ENCODE measurements at regions not wholly inside any gene's neighbourhood (a gene's known extent, or its start where the extent isn't known, plus 50 kb on each side); places are given as distances from the start of the nearest gene placed in this dataset.

GRCh38 chr11:32331792-32332191 is 103.5 kb downstream of the WT1 start:
- no peak for TF ChIP-seq CTCF (IDR thresholded peaks at IDR 0.05; ENCODE audit: unreplicated experiment)
- H3K27ac Mint-ChIP-seq (ENCODE audit: unreplicated experiment): no peak overlapping the region
- H3K4me3 Mint-ChIP-seq (ENCODE audit: unreplicated experiment): no peak overlapping the region
- H3K9me3 Mint-ChIP-seq (ENCODE audit: unreplicated experiment): no peaks in the 10 kb centered on the region
- H3K36me3 Mint-ChIP-seq (ENCODE audit: low read depth, unreplicated experiment): no peaks in the 10 kb centered on the region
- no peak for DNase-seq (ENCODE audit: low spot score)
- peaks cover 8% of the 10 kb centered on the region for H3K27me3 Mint-ChIP-seq (ENCODE audit: unreplicated experiment)
- no peaks in the 10 kb centered on the region for H3K4me1 Mint-ChIP-seq (ENCODE audit: unreplicated experiment)

DNA sequence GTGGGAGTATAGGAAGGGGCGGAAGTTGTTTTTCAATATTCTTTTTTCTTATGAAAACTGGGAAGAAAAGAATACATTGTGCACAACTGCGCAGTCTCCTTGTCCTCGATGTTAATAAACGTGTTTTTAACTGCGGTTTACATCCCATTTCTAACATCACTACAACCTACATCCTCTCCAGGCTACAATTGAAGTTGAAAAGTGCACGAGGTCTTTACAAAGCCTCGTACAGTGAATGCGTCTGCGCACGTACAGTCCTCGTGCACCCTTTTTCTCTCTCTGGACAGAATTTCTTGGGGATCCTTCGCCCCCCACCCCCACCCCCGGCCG is 102.4 kb downstream of the WT1 start:
- DNase-seq (ENCODE audit: low spot score): no peak
- Mint-ChIP-seq H3K9me3 (ENCODE audit: unreplicated experiment) (no peaks in the 10 kb centered on the region), H3K27ac (ENCODE audit: unreplicated experiment) (no peak overlapping the region), H3K36me3 (ENCODE audit: low read depth, unreplicated experiment) (no peaks in the 10 kb centered on the region), H3K27me3 (ENCODE audit: unreplicated experiment) (peaks cover 7% of the 10 kb centered on the region), H3K4me1 (ENCODE audit: unreplicated experiment) (no peaks in the 10 kb centered on the region), H3K4me3 (ENCODE audit: unreplicated experiment) (no peak overlapping the region)
- no peak for TF ChIP-seq CTCF (IDR thresholded peaks at IDR 0.05; ENCODE audit: unreplicated experiment)

DNA sequence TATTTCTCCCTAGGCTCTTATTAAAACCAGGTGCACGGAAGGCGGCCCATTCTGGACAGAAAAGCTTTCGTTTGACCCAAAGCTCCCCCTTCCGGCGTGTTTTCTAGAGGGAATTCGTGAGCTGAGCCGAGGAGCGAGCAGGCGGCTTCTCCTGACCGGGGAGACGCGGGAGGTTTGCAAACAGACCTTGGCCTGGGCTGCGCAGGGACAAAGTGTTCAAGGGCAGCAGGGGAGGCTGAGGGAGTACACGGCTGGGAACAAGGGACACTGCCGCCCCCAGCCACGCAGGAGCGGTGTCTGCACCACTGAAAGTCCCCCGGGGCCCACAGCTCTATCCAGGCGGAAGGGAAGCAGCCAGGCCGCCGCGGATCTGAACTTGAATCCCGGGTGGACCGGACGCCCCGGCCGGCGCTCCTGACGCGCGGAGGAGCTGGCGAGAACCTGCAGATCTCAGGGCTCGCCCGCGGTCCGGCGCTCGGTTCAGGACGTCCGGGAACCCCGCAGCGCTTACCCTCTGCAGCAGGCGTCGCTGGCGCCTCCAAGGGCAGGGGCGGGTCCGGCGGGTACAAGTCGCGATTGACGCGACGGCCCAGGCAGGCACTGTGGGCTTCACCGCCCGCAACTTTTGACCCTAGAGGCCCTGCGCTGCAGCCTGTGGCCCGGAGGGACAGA is 101.9 kb downstream of the WT1 start:
- no peaks in the 10 kb centered on the region for H3K4me1 Mint-ChIP-seq (ENCODE audit: unreplicated experiment)
- peak overlapping the region; percentile 47 for H3K4me3 Mint-ChIP-seq (ENCODE audit: unreplicated experiment)
- H3K27me3 Mint-ChIP-seq (ENCODE audit: unreplicated experiment): peaks cover 7% of the 10 kb centered on the region
- DNase-seq (ENCODE audit: low spot score): peak; percentile 57
- no peak overlapping the region for H3K27ac Mint-ChIP-seq (ENCODE audit: unreplicated experiment)
- TF ChIP-seq CTCF (IDR thresholded peaks at IDR 0.05; ENCODE audit: unreplicated experiment): no peak
- no peaks in the 10 kb centered on the region for H3K9me3 Mint-ChIP-seq (ENCODE audit: unreplicated experiment)
- H3K36me3 Mint-ChIP-seq (ENCODE audit: low read depth, unreplicated experiment): no peaks in the 10 kb centered on the region

- no peaks in the 10 kb centered on the region for H3K4me1 Mint-ChIP-seq (ENCODE audit: unreplicated experiment)
- H3K36me3 Mint-ChIP-seq (ENCODE audit: low read depth, unreplicated experiment): no peaks in the 10 kb centered on the region
- no peaks in the 10 kb centered on the region for H3K9me3 Mint-ChIP-seq (ENCODE audit: unreplicated experiment)
- H3K4me3 Mint-ChIP-seq (ENCODE audit: unreplicated experiment): no peak overlapping the region
- H3K27me3 Mint-ChIP-seq (ENCODE audit: unreplicated experiment): peaks cover 7% of the 10 kb centered on the region
- H3K27ac Mint-ChIP-seq (ENCODE audit: unreplicated experiment): no peak overlapping the region
- TF ChIP-seq CTCF (IDR thresholded peaks at IDR 0.05; ENCODE audit: unreplicated experiment): peak; percentile 24
- no peak for DNase-seq (ENCODE audit: low spot score)
Observed at GRCh38 chr11:32334822-32335221, 100.5 kb downstream of the WT1 start.

All from endothelial cell (in vitro differentiated cells).